Peyer's patch (tissue), 4 donors: ENCODE measurements at regions not wholly inside any gene's neighbourhood (a gene's known extent, or its start where the extent isn't known, plus 50 kb on each side); places are given as distances from the start of the nearest gene placed in this dataset.
A peak's percentile ranks its signal among the peaks of the same experiment; 100 is the strongest.

Experiments used
- DNase-seq, 3 donors: peaks; one replicate each; pipeline ENCODE4 v3.0.0-alpha.2; 2017 to 2019
- H3K27ac ChIP-seq, 4 donors: fragments of 200-600 bp; sonication (generic); one replicate each; pipeline ENCODE4 v1.5.1; 2016 to 2019
- H3K27me3 ChIP-seq, 2 donors: fragments of 200-600 bp; sonication (generic); one replicate each; pipeline ENCODE4 v1.5.1; 2019
- H3K36me3 ChIP-seq, 3 donors: fragments of 200-600 bp; sonication (generic); one replicate each; pipeline ENCODE4 v1.5.1; 2016 to 2019
- H3K4me1 ChIP-seq, 4 donors: fragments of 200-600 bp; sonication (generic); one replicate each; pipeline ENCODE4 v1.5.1; 2016 to 2019
- H3K4me3 ChIP-seq, 4 donors: fragments of 200-600 bp; sonication (generic); 1 replicate in 3 of 4; 2 replicates in 1 of 4; pipeline ENCODE4 v1.5.1; 2016 to 2019; ENCODE audit warnings: mild to moderate bottlenecking in 1 of 4
- H3K9me3 ChIP-seq, 4 donors: fragments of 200-600 bp; sonication (generic); one replicate each; pipeline ENCODE4 v1.5.1; 2016 to 2019; ENCODE audit warnings: mild to moderate bottlenecking in 1 of 4
- CTCF ChIP-seq, 6 experiments: fragments of 450-650 bp in 4 of 6; fragments of 200-600 bp in 2 of 6; sonication (generic) in 1 of 6; IDR thresholded peaks; one replicate each; pipeline ENCODE4 v1.5.1; 2017 to 2019; ENCODE audit warnings: antibody characterized with exemption in 6 of 6, mild to moderate bottlenecking in 3 of 6, moderate library complexity in 1 of 6
- POLR2A ChIP-seq, 2 donors: fragments of 450-650 bp; IDR thresholded peaks; one replicate each; pipeline ENCODE4 v1.5.1; 2017; ENCODE audit warnings: antibody characterized with exemption in 2 of 2, mild to moderate bottlenecking in 2 of 2, moderate library complexity in 2 of 2

DNA sequence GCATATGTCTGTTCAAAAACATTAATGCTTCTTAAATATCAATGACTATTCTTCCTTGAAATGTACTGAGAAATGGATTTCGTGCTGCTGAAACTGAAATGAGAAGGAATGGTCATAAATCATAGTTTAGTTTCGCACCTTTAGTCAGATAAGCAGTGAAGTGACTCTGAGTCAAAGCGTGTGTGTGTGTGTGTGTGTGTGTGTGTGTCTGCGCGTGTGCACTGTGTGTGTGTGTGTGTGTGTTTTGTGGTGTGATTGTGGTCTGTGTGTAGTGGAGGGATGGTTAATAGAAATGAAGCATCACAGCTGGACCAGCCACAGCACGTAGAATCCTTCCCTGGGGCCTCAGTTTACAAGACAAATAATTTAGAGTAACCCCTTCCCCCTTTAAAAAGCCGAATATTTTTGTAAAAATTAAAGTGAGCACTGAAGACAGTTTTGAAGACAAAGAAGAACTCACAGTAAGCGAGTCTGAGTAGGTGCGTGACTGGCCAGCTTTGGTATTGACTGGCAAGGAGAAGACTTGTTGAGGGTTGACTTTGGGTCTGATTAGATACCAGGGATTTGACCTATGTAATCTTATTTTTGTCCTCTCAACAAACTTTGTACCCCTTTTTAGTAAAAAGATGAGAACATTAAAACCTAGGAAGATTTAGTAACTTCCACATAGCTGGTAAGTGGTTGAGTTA is 202.0 kb upstream of the IL12A start:
- H3K4me1 ChIP-seq, result peaks cover 0 to 66% (median 4%) of the 10 kb centered on the region in 4 donors
- H3K27ac ChIP-seq, result peak overlapping the region in 3 of 4 donors; percentile 30 to 69 (median 67)
- DNase-seq, result no peak

DNA sequence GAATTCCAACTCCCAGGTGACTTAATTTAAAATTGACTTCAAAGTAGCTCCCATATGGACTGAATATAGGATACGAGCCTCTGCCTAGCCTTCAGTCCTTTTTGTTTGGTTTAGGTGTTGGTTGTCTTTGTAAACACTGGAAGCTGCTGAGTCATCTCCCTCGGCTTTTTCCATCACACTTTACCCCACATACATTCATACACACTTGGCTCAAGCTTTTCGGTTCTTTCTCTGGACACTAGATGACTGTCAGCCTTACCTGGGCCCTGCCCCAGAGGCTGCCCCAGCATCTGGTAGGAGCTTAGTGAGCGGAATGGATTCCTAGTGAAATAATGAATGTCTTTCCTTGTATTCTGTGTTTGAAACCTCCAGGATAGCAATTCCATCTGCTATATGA is 201.5 kb upstream of the IL12A start:
- H3K27me3 ChIP-seq, result no peaks in the 10 kb centered on the region
- H3K9me3 ChIP-seq, result no peaks in the 10 kb centered on the region
- H3K4me3 ChIP-seq, result no peak overlapping the region
- H3K4me1 ChIP-seq, result peaks cover 0 to 66% (median 4%) of the 10 kb centered on the region in 4 donors
- H3K36me3 ChIP-seq, result no peaks in the 10 kb centered on the region
- H3K27ac ChIP-seq, result peak overlapping the region in 3 of 4 donors; percentile 30 to 69 (median 67)
- peak in 1 of 3 donors; percentile 53 for DNase-seq
- no peak for TF ChIP-seq CTCF (IDR thresholded peaks at IDR 0.05)
- TF ChIP-seq POLR2A (IDR thresholded peaks at IDR 0.05), result no peak

More for the DNA sequence above, 202.0 kb upstream of the IL12A start:
- TF ChIP-seq POLR2A (IDR thresholded peaks at IDR 0.05), result no peak
- TF ChIP-seq CTCF (IDR thresholded peaks at IDR 0.05), result no peak
- Histone ChIP-seq H3K27me3 (no peaks in the 10 kb centered on the region), H3K9me3 (no peaks in the 10 kb centered on the region), H3K36me3 (no peaks in the 10 kb centered on the region), H3K4me3 (no peak overlapping the region)

- peak in 1 of 3 donors; percentile 74 for DNase-seq
- Histone ChIP-seq H3K4me3 (no peak overlapping the region), H3K9me3 (no peaks in the 10 kb centered on the region), H3K27me3 (no peaks in the 10 kb centered on the region), H3K36me3 (no peaks in the 10 kb centered on the region), H3K27ac (peak overlapping the region in 3 of 4 donors; percentile 30 to 69 (median 67)), H3K4me1 (peaks cover 0 to 66% (median 4%) of the 10 kb centered on the region in 4 donors)
- TF ChIP-seq CTCF (IDR thresholded peaks at IDR 0.05) (no peak), POLR2A (IDR thresholded peaks at IDR 0.05) (no peak)
These were observed 200.8 kb upstream of the IL12A start for GRCh38 chr3:159787794-159788205.

GRCh38 chr3:159788291-159788690 is 200.3 kb upstream of the IL12A start:
- no peak for DNase-seq
- Histone ChIP-seq H3K4me1 (peaks cover 0 to 66% (median 4%) of the 10 kb centered on the region in 4 donors), H3K4me3 (no peak overlapping the region), H3K9me3 (no peaks in the 10 kb centered on the region), H3K27ac (peak overlapping the region in 2 of 4 donors; percentile 67 to 69), H3K27me3 (no peaks in the 10 kb centered on the region), H3K36me3 (no peaks in the 10 kb centered on the region)
- TF ChIP-seq CTCF (IDR thresholded peaks at IDR 0.05), result no peak
- no peak for TF ChIP-seq POLR2A (IDR thresholded peaks at IDR 0.05)

DNA sequence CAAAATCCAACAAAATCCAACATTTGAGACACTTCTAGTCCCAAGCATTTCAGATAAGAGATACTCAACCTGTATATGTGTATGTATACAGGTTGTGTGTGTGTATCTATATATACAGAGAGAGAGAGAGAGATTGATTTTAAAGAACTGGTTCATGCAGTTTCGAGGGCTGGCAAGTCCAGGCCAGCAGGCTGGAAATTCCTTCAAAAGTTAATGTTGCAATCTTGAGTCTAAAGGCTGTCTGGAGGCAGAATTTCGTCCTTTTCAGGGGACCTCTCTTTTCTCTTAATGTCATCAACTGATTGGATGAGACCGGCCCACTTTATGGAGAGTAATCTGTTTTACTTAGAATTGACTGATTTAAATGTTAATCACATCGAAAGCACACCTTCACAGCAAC is 199.6 kb upstream of the IL12A start:
- peak overlapping the region in 2 of 4 donors; percentile 21 to 70 for H3K27ac ChIP-seq
- no peaks in the 10 kb centered on the region for H3K27me3 ChIP-seq
- no peak for DNase-seq
- peaks cover 0 to 66% (median 4%) of the 10 kb centered on the region in 4 donors for H3K4me1 ChIP-seq
- H3K4me3 ChIP-seq, result no peak overlapping the region
- H3K9me3 ChIP-seq, result no peaks in the 10 kb centered on the region
- no peaks in the 10 kb centered on the region for H3K36me3 ChIP-seq
- TF ChIP-seq POLR2A (IDR thresholded peaks at IDR 0.05) (no peak), CTCF (IDR thresholded peaks at IDR 0.05) (no peak)
